GM12878 (cell line): ENCODE measurements at regions not wholly inside any gene's neighbourhood (a gene's known extent, or its start where the extent isn't known, plus 50 kb on each side); places are given as distances from the start of the nearest gene placed in this dataset.

Experiments
- BACH1 ChIP-seq: fragments of 450-650 bp; IDR thresholded peaks from 2 replicates; pipeline ENCODE4 v1.6.1; 2017; ENCODE audit warnings: mild to moderate bottlenecking, borderline replicate concordance
- CHD1 ChIP-seq: IDR thresholded peaks from 2 replicates; pipeline ENCODE4 v1.6.1; 2012; ENCODE audit warnings: low read depth, low read length, improper control_type of control experiment
- CTCF ChIP-seq, 3 experiments: IDR thresholded peaks in 2 of 3; conservative IDR thresholded peaks in 1 of 3; 2 replicates each; pipeline ENCODE4 v1.5.1; 2011; ENCODE audit warnings: low read depth in 3 of 3, low read length in 3 of 3, mild to moderate bottlenecking in 3 of 3, control low read depth in 2 of 3, moderate library complexity in 2 of 3, inconsistent platforms in 1 of 3, mixed read lengths in 1 of 3; ENCODE audit not compliant: control insufficient read depth in 2 of 3, insufficient read depth in 1 of 3; ENCODE audit errors: extremely low read depth in 1 of 3
- DPF2 ChIP-seq: fragments of 450-650 bp; IDR thresholded peaks from 2 replicates; pipeline ENCODE4 v1.6.1; 2017; ENCODE audit warnings: mild to moderate bottlenecking
- EZH2 ChIP-seq: IDR thresholded peaks from 2 replicates; pipeline ENCODE4 v1.6.1; 2012; ENCODE audit warnings: low read depth, mild to moderate bottlenecking, control low read depth, inconsistent platforms, low read length, borderline replicate concordance; ENCODE audit not compliant: control insufficient read depth
- IKZF2 ChIP-seq, 2 experiments: fragments of 450-650 bp; IDR thresholded peaks; 2 replicates each; pipeline ENCODE4 v1.6.1; 2017; ENCODE audit warnings: mild to moderate bottlenecking in 2 of 2, moderate library complexity in 2 of 2
- KDM1A ChIP-seq: fragments of 200-600 bp; sonication (generic); IDR thresholded peaks from 2 replicates; pipeline ENCODE4 v1.6.1; 2016; ENCODE audit warnings: borderline replicate concordance
- NBN ChIP-seq: fragments of 450-650 bp; IDR thresholded peaks from 2 replicates; pipeline ENCODE4 v1.6.1; 2016
- PAX8 ChIP-seq: fragments of 450-650 bp; IDR thresholded peaks from 2 replicates; pipeline ENCODE4 v1.6.1; 2017; ENCODE audit warnings: mild to moderate bottlenecking, moderate library complexity
- PML ChIP-seq: IDR thresholded peaks from 2 replicates; pipeline ENCODE4 v1.6.1; 2012; ENCODE audit warnings: low read length, inconsistent platforms
- POLR2A ChIP-seq: IDR thresholded peaks from 2 replicates; pipeline ENCODE4 v1.6.1; 2011; ENCODE audit warnings: low read depth, mild to moderate bottlenecking, low read length
- POLR2AphosphoS5 ChIP-seq: IDR thresholded peaks from 2 replicates; pipeline ENCODE4 v1.6.1; 2011; ENCODE audit warnings: mild to moderate bottlenecking, low read length, inconsistent platforms
- REST ChIP-seq: IDR thresholded peaks from 2 replicates; pipeline ENCODE4 v1.6.1; 2012; ENCODE audit warnings: mild to moderate bottlenecking, low read depth, low read length
- SMAD1 ChIP-seq: fragments of 450-650 bp; IDR thresholded peaks from 2 replicates; pipeline ENCODE4 v1.6.1; 2018; ENCODE audit warnings: mild to moderate bottlenecking, low read depth; ENCODE audit not compliant: partially characterized antibody

- TF ChIP-seq EZH2 (no peak), IKZF2 (IDR thresholded peaks at IDR 0.05) (no peak), SMAD1 (no peak), CTCF (IDR thresholded peaks at IDR 0.05 in 2 of 3, conservative IDR thresholded peaks at IDR 0.05 in 1 of 3; ENCODE audit: control insufficient read depth in 2 of 3, extremely low read depth in 1 of 3, insufficient read depth in 1 of 3, low read depth in 3 of 3, low read length in 3 of 3) (no peak), POLR2A (no peak), PML (no peak), POLR2AphosphoS5 (no peak), NBN (no peak), PAX8 (no peak), CHD1 (no peak), DPF2 (no peak), KDM1A (no peak), BACH1 (no peak), REST (no peak)
These were observed 225.2 kb upstream of the RREB1 start for GRCh38 chr6:6882592-6882991.
